Endothelial cell of umbilical vein (primary cell): ENCODE measurements at regions not wholly inside any gene's neighbourhood (a gene's known extent, or its start where the extent isn't known, plus 50 kb on each side); places are given as distances from the start of the nearest gene placed in this dataset.

Experiments
- BruUV-seq: library from RNA; stranded (reverse); fragments of 400-500 nt; replicated peaks from 2 replicates; lab custom pipeline; 2021; lab: Mats Ljungman, UMichigan
- CTCF ChIA-PET: fragments of 300-600, 350-600 bp; sonication (Branson Sonifier 250); formaldehyde crosslinking; loops from one replicate; lab custom pipeline; 2021; ENCODE audit warnings: antibody characterized with exemption, inconsistent platforms; lab: Charles Lee
- POLR2A ChIA-PET: fragments of 300-600, 350-600 bp; sonication (Branson Sonifier 250); formaldehyde crosslinking; loops from one replicate; lab custom pipeline; 2021; ENCODE audit warnings: antibody characterized with exemption, inconsistent platforms; lab: Charles Lee
- DNase-seq: peaks from one replicate; pipeline ENCODE4 v3.0.0-alpha.2; 2011; ENCODE audit warnings: low read depth, low spot score
- FAIRE-seq: peaks from 2 replicates; lab custom pipeline; 2011; peaks lifted over from hg19 to GRCh38; lab: Jason Lieb, UNC
- H2AFZ ChIP-seq: 2 replicates; pipeline ENCODE4 v1.6.0; 2012; ENCODE audit warnings: low read depth, low read length, control low read depth, inconsistent platforms
- H3K27ac ChIP-seq: 2 replicates; pipeline ENCODE4 v1.5.1; 2011; ENCODE audit warnings: low read depth, mild to moderate bottlenecking, control low read depth, low read length, moderate library complexity; ENCODE audit not compliant: insufficient read depth
- H3K27me3 ChIP-seq, 2 experiments: 2 replicates each; pipeline versions ENCODE4 v1.6.0 to v1.6.1; 2011; ENCODE audit warnings: low read length in 2 of 2, mixed read lengths in 1 of 2; ENCODE audit not compliant: control insufficient read depth in 2 of 2, insufficient read depth in 2 of 2
- H3K36me3 ChIP-seq, 2 experiments: 2 replicates in 1 of 2; 3 replicates in 1 of 2; pipeline ENCODE4 v1.5.1; 2011; ENCODE audit warnings: low read length in 2 of 2, mild to moderate bottlenecking in 1 of 2, moderate library complexity in 1 of 2; ENCODE audit not compliant: control insufficient read depth in 2 of 2, insufficient read depth in 2 of 2; ENCODE audit errors: extremely low read depth in 1 of 2
- H3K4me1 ChIP-seq: 3 replicates; pipeline ENCODE4 v1.5.1; 2011; ENCODE audit warnings: mild to moderate bottlenecking, low read length; ENCODE audit not compliant: control insufficient read depth, insufficient read depth; ENCODE audit errors: extremely low read depth
- H3K4me2 ChIP-seq: 2 replicates; pipeline ENCODE4 v1.6.1; 2011; ENCODE audit warnings: low read length, control low read depth, mixed read lengths; ENCODE audit not compliant: insufficient read depth
- H3K4me3 ChIP-seq, 3 experiments: fragments of 200-600 bp in 1 of 3; sonication (generic), shearing (Covaris generic) in 1 of 3; replicated peaks in 1 of 3; 2 replicates each; pipeline ENCODE4 v1.5.1; 2011 to 2016; ENCODE audit warnings: control low read depth in 3 of 3, low read length in 3 of 3, mild to moderate bottlenecking in 2 of 3, inconsistent platforms in 1 of 3, low read depth in 1 of 3, moderate library complexity in 1 of 3; ENCODE audit not compliant: insufficient read depth in 1 of 3
- H3K79me2 ChIP-seq: 2 replicates; pipeline ENCODE4 v1.6.0; 2012; ENCODE audit warnings: low read length, inconsistent platforms; ENCODE audit not compliant: control insufficient read depth, insufficient read depth
- H3K9ac ChIP-seq: replicated peaks from 2 replicates; pipeline ENCODE3; 2011; ENCODE audit warnings: low read length, control low read depth; ENCODE audit not compliant: insufficient read depth; ENCODE audit errors: extremely low read depth
- H3K9me1 ChIP-seq: replicated peaks from 3 replicates; pipeline ENCODE4 v1.6.0; 2011; ENCODE audit warnings: mild to moderate bottlenecking, low read length; ENCODE audit not compliant: control insufficient read depth, insufficient read depth; ENCODE audit errors: extremely low read depth
- H3K9me3 ChIP-seq: replicated peaks from 2 replicates; pipeline ENCODE4 v1.5.1; 2012; ENCODE audit warnings: low read length, inconsistent platforms; ENCODE audit not compliant: control insufficient read depth, insufficient read depth
- H4K20me1 ChIP-seq: replicated peaks from 2 replicates; pipeline ENCODE3; 2011; ENCODE audit warnings: mild to moderate bottlenecking, low read length; ENCODE audit not compliant: control insufficient read depth, insufficient read depth; ENCODE audit errors: extremely low read depth
- CTCF ChIP-seq, 2 donors: IDR thresholded peaks; 1 replicate in 1 of 2; 2 replicates in 1 of 2; pipeline ENCODE4 v1.5.1; 2011; ENCODE audit warnings: low read length in 2 of 2, mild to moderate bottlenecking in 2 of 2, moderate library complexity in 2 of 2, control low read depth in 1 of 2, inconsistent platforms in 1 of 2, low read depth in 1 of 2; ENCODE audit not compliant: insufficient read depth in 1 of 2; ENCODE audit errors: extremely low read depth in 1 of 2
- EZH2 ChIP-seq: IDR thresholded peaks from 2 replicates; pipeline ENCODE4 v1.6.1; 2012; ENCODE audit warnings: borderline replicate concordance, low read depth, mild to moderate bottlenecking, moderate library complexity, low read length, inconsistent platforms; ENCODE audit not compliant: severe bottlenecking
- FOS ChIP-seq: IDR thresholded peaks from 2 replicates; pipeline ENCODE4 v1.6.1; 2011; ENCODE audit warnings: mild to moderate bottlenecking, low read length, moderate library complexity, borderline replicate concordance; ENCODE audit not compliant: insufficient read depth
- GATA2 ChIP-seq: IDR thresholded peaks from 2 replicates; pipeline ENCODE4 v1.7.0; 2011; ENCODE audit warnings: low read depth, mild to moderate bottlenecking, moderate library complexity, mixed read lengths, low read length; ENCODE audit not compliant: insufficient read length, insufficient read depth
- JUN ChIP-seq: IDR thresholded peaks from 2 replicates; pipeline ENCODE4 v1.6.1; 2011; ENCODE audit warnings: borderline replicate concordance, low read depth; ENCODE audit not compliant: insufficient read length, insufficient read depth
- MAX ChIP-seq: IDR thresholded peaks from 2 replicates; pipeline ENCODE4 v1.6.1; 2011; ENCODE audit not compliant: insufficient read depth, insufficient read length
- MYC ChIP-seq: IDR thresholded peaks from one replicate; pipeline ENCODE4 v1.6.1; 2011; ENCODE audit warnings: mild to moderate bottlenecking, low read depth, low read length
- POLR2A ChIP-seq: IDR thresholded peaks from 2 replicates; pipeline ENCODE4 v1.6.1; 2012; ENCODE audit warnings: low read depth, mild to moderate bottlenecking, control low read depth, low read length
- POLR2AphosphoS5 ChIP-seq: IDR thresholded peaks from 2 replicates; pipeline ENCODE4 v1.6.1; 2012; ENCODE audit warnings: low read depth, mild to moderate bottlenecking, control low read depth, low read length, moderate library complexity; ENCODE audit not compliant: insufficient read depth
- dilution Hi-C: fragments of 300-500 bp; cut with MboI; formaldehyde crosslinking; loops from one replicate; pipeline ENCODE4 v1.15.0; 2019; ENCODE audit warnings: low sequenced_read_pairs; ENCODE audit not compliant: extremely low pct_ligation_motif_present
- intact Hi-C: fragments of 100-400 bp; cut with micrococcal nuclease; formaldehyde crosslinking; loops from one replicate; pipeline ENCODE4 v1.10.0; 2022

- ChIA-PET POLR2A (no interaction called here), CTCF (interaction anchor here (0.9 to 1.6 kb wide), 5 partner anchors 9 to 225 kb away, joined by 3 to 6 read pairs (median 4); no protein-coding TSS in a partner anchor)
- Histone ChIP-seq H3K4me2 (no peak overlapping the region), H3K4me1 (peaks cover 7% of the 10 kb centered on the region), H2AFZ (no peak overlapping the region), H4K20me1 (no peaks in the 10 kb centered on the region), H3K27me3 (peaks cover 0 to 3% of the 10 kb centered on the region in 2 experiments), H3K9me1 (no peaks in the 10 kb centered on the region), H3K4me3 (no peak overlapping the region), H3K79me2 (no peaks in the 10 kb centered on the region), H3K9me3 (no peaks in the 10 kb centered on the region), H3K36me3 (no peaks in the 10 kb centered on the region), H3K27ac (no peak overlapping the region), H3K9ac (no peak overlapping the region)
- intact Hi-C loops = loop anchor here (2.0 kb wide), 1 partner anchor 25 kb away; no protein-coding TSS in a partner anchor
- TF ChIP-seq FOS = no peak
- no peak for TF ChIP-seq EZH2
- no peak for TF ChIP-seq MAX
- no peak for TF ChIP-seq POLR2A
- no peak for TF ChIP-seq CTCF (IDR thresholded peaks at IDR 0.05; ENCODE audit: extremely low read depth in 1 of 2, insufficient read depth in 1 of 2, low read depth in 1 of 2, low read length in 2 of 2)
- TF ChIP-seq GATA2 = no peak
- TF ChIP-seq MYC = no peak
- TF ChIP-seq JUN = no peak
- TF ChIP-seq POLR2AphosphoS5 = no peak
- dilution Hi-C loops = no loop called here
- FAIRE-seq = no peak
- peak; percentile 21 for DNase-seq
- BruUV-seq = no TSS peak
These were observed 530.5 kb downstream of the NTRK2 start for GRCh38 chr9:85199866-85200495.
